Suppressor macrophage treated with lipopolysaccharide for 4 hours (primary cell): ENCODE measurements at regions not wholly inside any gene's neighbourhood (a gene's known extent, or its start where the extent isn't known, plus 50 kb on each side); places are given as distances from the start of the nearest gene placed in this dataset.

Experiments used
- DNase-seq: peaks from one replicate; pipeline ENCODE4 v3.0.0-alpha.2; 2020

DNA sequence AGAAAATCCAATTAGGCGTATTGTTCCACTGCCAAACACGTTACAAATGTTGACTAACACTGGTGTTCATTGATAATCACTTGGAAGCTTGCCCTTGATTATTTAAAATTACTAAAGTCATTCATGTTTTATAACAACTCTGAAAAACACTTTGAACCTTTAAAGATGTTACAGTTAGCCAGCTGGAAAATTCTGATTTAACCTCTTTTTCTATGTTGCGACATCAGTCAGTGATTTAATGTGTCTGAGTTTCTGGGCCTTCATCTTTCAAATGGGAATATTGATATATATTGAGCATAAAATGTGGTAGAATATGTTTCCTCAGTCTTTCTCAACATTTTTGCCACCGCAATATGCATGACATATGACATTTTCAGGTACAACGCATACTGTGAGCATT lies 274.1 kb upstream of the TENM3 start:
- no peak for DNase-seq

DNA sequence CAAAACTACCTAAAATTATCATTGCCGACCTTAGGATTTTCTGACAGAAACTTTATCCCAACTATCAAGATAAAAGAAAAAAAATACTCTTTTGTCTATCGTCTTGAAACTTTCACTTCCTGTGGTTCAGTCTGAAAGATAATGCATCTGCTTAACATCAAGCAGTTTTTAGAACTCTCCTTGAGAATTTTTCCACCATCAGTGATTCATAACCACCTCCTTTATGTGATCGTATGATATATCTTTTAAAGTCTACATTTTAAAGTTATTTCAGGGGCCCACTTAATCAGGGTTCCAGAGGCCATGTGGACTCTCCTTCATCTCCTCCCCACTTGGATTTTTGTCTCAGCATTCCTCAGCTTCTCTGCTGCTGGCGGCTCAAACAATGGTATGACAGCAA lies 272.8 kb upstream of the TENM3 start:
- DNase-seq, result no peak

DNA sequence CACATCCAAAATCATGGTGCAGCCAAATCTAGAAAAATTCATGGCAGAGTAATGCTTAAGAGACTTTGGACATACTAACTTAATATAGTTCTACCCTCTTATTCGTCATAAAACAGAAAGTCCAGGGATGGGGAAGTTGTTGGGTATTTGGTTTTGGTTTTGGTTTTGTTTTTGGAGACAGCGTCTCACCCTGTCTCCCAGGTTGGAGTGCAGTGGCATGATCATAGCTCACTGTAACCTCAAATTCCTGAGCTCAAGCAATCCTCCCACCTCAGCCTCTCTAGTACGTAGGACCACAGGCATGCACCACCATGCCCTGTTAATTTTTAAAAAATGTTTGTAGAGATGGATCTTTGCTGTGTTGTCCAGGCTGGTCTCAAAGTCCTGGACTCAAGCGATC lies 271.8 kb upstream of the TENM3 start:
- DNase-seq, result peak; percentile 49

DNA sequence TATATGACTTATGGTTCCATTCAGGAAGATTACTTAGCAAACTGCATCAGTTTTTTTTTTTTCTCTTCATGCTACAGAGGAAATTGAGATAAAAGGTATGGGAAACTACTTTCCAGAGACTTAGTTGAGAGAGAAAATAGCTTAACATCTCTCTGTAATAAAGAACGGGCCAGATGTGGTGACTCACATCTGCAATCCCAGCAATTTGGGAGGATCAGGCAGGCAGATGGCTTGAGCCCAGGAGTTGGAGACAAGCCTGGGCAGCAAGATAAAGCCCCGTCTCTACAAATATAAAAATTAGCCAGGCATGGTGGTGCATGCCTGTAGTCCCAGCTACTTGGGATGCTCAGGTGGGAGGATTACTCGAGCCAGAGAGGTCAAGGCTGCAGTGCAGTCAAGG lies 271.2 kb upstream of the TENM3 start:
- no peak for DNase-seq

DNA sequence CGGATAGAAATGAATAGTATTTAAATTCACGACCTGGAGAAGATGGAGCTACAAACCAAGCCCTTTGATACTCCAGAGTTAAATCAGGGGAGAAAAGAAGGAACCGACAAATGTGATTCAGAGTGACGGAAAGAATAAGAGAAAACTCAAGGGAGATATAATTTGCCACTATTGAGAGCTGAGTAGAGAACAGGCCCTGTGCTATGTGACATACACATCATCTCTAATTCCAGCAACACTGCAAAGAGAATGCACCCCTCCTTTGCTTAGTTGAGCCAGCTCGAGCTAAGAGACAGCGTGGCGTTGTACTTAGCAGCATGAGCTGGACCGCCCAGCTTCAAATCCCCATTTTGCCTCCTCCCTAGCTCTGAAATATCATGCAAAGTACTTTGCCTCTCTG lies 266.4 kb upstream of the TENM3 start:
- no peak for DNase-seq

DNA sequence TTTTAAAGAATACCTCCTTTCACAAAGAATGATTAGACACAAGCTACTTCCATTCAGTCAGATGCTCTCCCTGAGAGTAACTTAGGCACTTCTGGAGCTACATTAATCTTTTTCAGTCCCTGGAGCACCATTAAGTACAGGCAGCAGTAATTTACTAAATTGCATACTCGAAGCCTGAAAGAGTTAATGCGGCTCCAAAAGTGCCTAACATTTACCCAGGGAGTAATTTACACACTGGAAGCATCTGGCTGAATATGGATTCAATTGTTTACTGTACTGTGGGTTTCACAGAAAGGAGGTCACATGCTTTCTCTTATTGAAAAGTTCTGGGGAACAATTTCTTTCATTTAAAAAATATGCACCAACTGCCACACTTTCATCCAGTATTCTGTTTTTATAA lies 260.8 kb upstream of the TENM3 start:
- no peak for DNase-seq

DNA sequence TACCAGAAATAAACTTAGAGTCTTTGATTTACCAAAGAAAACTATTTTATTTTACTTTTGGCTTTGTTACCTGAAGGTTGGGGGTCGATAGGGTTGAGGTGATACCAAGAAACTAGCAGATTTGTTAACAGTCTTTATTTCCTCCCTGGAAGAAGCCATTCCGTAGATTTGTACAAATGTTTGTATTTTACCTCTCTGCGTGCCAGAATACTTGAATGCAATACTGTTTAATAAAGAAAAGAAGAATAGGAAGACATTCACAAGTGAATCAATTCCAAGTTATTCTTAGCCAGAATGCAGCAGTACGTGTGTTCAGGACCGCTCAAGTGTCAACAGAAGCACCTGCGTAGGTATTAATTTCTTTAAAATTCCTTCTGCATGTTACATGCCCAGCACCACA lies 260.3 kb upstream of the TENM3 start:
- no peak for DNase-seq

DNA sequence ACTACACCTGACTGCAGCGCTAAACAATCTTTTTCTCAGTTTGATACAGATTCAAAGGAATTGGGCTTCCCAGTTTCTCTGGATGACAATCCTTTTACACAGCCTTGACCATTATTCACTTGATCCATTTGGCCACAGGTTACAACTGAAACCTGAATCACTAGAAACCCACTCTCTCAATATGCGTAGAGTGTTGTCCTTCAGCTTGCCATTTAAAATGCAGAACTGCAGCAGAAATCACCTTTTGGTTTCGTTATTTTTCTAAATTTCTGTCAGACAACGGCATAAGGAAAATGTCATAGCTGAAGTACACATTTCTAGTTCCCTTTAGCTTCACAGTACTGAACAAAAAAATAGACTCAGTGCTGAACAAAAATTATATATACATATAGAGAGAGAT lies 255.8 kb upstream of the TENM3 start:
- no peak for DNase-seq

DNA sequence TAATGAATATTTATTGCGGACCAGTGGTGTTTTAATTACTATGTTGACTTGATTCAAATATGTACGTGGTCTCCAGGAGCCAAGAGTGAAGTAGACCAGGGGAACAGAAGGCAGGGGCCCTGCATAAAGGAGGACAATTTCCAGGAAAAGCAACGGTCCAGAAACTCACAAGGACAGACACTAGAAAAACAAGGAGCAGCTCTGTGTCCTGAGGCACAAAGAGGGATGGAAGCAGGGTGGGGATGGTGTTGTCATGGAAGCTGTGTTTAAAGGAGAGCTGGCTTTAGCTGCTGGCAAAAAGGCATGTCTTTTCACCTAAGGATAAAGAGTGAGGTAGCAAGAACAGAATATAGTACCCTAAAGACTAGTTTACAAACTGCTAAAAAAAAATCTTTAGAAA lies 254.1 kb upstream of the TENM3 start:
- DNase-seq, result no peak

DNA sequence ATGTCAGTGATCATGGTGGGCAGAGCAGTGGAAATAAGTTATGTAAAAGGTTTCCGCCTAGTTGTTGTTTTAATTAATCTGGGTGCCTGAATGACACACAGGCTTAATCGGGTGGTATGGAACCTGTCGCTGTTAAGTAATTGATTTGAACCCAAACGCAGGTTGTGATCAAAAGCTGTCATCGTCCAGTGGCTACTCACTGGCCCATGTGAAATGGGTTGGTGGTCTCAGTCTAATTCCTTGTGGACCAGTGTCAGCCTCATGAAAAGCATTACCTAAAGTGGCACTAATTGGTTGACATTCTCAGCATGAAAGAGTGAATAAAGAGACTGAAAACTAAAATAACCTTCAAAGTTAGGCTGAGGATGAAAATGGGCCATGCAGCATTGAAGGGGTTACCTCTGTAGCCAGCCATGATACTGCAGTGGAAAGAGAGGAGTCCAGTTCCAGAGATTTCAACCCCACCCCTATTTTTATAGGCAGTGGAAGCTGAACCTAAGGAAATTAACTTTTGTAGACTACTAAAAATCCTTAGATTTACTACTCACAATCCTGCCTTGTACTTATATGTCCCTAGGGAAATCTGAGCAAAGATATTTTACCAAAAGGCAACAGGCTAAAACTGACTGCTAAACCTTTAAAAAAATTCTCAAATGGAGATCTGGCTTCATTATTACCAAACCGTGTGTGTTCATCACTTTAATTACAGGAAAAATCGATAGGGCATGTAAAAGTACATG lies 251.7 kb upstream of the TENM3 start:
- no peak for DNase-seq

DNA sequence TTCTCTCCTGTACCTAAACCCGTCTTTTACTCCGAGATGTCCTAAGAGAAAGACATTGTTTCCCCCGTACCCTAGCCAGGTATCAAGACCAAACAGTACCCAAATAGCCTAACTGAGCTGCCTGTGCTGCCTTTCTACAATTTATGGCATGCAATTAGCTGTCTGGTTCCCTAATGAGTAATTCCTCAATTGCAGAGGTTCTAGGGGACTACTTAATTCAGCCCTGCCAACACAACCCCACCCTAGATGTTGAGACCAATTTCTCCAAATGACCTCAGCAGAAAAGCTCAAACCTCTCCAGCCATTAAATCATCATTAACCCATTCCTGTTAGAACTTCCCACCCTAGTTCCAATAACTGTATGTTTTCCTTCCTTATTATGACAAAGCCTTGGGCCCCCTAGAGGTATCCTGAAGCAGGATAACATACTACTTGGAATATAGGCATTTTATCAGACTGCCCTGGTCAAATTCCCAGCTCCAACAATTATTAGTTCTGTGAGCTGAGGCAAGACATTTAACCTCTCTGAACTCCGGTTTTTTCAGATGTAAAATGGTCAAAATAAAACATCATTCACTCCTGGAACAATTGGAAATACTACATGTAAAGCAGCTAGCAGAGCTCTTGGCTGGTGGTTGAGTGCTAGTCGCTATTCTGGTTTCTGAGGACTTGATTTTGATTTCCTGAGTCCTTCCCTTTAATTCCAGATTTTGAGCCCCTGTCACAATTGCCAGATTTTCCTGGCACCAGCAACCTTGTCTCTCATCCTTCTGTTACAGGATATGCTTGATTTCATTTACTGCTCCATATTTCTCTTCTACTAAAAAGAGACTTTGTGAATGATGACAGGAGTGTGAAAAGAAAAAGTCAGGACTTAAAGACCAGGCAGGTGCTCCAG lies 244.6 kb upstream of the TENM3 start:
- no peak for DNase-seq

DNA sequence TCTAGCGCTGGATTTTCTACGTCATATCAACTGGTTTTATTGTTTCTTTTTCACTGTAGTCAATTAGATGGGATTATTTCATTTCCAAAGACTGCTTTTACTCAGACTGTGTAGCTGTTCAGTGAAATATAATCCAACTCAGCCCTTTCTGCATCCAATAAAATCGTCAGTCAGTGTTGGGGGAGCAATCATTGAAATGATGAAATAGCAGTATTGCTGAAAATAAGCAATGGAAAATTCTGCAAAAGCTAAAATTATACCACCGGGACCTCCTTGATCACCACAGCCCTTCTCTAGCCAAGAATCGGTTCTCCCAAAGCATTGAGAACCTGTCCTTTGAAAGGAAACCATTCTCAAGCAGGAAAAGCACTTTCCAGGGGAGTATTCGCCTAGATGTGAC lies 243.1 kb upstream of the TENM3 start:
- no peak for DNase-seq

DNA sequence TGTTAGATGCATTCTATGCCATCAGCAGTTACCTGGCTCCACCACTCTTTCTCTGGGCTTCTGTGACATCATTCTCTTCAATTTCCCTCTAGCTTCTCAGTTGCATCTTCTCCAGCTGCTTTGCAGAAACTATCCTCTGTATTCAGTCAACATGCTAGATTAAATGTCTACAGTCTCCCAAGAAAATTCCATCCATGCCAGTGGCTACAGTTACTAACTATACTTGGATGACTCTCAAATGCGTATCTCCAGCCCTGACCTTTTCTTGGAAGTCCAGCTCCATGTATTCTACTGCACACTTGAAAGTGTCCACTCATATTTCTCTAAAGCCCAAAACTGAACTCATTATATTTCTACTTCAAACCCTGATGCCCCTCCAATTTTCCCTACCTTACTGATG lies 232.3 kb upstream of the TENM3 start:
- DNase-seq, result no peak

DNA sequence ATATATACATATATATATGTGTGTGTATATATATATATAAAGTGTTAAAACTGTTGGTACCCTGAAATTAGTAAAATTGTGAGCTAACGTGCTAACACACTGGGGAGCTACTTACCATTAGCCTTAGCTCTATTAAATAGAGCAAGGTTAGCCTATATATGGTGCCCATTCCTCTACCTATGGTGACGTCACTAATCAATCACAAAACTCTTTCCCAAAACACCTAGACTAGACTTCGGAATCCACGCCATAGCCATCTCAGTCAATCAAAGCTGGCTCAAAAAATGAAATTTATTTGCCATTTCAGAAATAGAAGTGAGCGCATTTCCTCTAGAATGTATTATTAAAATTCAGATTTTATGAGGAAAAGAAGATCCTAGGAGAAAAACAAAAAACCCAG lies 229.0 kb upstream of the TENM3 start:
- no peak for DNase-seq

DNA sequence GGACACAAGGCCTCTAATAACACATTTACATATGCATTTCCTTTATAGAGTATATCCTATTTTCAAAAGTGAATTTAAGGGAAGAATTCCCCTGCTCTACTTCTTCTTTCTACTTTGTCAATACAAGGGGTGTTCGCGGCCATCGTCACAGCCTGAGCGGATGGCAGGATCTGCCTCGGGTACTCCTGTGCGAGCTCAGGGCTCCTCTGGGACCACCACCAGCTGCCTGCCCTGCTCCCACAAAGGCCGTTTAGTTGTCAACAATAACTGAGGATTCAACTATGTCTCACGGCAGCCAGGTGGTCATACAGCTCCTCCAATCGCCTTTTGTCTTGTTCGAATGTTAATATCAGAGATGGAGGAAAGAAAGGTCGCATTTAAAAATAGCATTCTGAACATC lies 228.2 kb upstream of the TENM3 start:
- DNase-seq, result no peak

DNA sequence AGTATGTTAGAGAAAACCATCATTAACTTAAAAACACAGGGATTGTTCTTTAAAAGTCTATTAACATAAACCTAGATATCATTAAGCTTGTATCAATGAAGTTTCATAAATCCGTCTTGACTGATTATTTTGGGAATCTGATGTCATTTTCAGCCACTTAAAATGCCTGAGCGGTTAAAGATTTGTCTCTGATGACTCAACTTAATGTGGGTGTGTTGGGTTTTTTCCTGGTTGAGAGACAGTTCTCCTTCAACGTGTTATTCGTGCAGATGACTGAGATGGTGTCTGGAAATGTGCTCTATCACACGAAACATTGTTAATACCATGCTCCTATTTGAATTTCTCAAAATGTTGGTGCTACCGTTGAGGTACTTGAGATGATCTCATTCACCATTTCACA lies 227.3 kb upstream of the TENM3 start:
- DNase-seq, result no peak

DNA sequence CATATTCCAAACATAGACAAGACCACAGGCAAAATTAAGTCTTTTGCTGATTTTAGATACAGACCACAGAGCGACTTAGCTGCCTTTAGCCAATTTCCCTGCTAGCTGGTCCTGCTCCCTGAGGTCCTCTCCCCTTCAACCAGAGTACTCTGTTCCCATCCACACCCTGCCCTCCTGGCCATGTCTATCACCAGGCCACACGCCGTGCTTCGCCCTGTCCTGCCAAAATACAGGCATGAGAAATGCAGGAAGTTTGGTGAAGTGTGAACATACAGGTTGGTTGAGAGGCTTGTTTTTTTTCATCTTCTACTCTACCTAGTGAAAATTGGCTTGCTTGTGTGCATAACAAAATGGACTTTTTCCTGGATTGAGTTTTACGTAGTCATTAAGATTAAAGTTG lies 226.2 kb upstream of the TENM3 start:
- no peak for DNase-seq

DNA sequence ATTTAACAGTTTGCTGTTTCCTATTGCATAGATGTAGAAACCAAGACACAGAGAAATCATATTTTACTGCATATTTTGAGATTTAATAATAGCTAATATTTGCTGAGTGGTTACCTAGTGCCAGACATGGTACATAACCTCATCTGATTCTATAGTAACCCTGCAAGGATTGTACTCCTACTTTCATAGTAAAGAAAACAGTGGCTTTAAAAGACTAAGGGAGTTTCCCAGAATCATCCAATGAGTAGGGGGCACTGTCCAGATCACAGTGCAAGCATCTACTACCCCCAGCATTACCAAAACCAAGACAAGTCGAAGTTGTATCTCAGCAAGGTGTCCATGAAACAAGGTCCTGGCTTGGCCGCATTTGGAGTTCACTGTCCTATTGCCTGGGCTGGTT lies 224.5 kb upstream of the TENM3 start:
- DNase-seq, result no peak

DNA sequence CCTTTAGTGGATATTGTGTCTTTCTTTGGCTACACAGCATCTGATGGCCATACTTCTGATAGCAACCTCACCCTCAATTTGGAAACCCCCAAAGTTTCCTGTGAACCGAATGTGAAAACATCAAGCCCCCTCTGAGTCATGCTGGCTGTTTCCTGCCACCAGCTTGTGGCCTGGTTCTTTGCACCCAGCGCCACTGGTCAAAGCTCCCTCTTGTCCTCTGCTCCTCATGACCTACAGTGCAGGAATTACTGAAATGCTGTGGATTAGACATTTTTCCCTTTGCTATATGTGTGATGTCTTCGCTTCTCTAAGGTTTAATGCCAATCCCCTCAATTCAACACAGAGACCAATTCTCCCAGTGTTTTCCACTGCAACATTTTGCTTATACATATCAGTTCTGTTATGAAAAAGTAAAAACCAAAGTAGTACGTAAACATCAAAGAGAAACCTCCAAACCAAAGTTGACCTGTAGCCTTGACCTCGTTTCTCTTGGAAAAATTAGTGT lies 224.0 kb upstream of the TENM3 start:
- no peak for DNase-seq

DNA sequence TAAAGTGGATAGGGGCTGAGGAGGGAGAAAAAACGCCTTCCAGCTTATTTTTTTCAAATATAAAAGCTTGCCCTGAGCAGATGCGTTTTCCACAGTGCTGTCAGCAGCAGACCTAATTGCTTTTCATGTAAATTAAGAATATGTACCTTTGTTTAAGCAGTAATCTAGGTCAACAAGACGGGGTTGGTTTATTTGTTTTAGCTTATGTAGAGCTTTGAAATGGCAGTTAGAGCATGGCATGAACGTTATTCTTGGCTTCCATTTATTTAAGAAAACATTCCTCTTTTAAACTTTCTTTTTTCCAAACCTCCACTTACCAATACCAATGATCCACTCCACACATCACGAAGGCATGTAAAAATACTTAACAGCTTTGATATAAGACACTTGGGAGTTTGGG lies 220.3 kb upstream of the TENM3 start:
- DNase-seq, result no peak

DNA sequence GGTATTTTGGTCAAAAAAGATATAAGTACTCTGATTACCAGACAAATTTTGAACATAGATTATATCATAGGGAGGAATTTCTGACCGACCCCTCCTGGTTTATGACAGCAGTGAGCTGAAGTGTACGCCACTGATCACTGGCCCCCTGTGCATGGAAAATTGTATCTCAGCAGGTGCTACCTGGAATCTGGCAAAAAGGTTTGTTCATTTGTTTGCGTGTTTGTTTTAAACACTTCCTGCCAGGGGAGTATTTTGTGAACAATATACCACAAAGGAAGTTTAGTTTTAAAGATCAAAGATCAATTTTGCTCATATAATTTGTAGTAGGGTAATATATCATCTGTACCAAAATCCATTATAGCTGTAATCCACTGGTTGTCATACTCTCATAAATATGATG lies 219.7 kb upstream of the TENM3 start:
- no peak for DNase-seq

DNA sequence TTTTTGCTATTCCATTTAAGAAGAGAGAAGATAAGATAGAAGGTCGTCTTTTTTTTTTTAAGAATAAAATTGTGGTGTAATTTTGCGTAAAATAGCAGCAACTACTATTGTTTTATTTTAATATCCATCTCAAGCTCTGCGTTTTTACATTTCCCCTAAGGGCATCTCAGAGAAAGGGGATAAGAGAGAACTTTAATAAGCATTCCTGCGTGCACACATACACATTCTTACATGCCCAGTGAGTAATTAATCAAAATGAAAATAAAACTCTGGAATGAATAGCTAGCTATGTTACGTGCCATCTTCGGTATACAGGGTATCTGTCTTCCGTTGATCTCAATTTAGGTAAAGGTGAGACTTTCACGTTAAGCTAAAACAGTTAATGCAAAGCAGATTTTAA lies 200.3 kb upstream of the TENM3 start:
- no peak for DNase-seq

DNA sequence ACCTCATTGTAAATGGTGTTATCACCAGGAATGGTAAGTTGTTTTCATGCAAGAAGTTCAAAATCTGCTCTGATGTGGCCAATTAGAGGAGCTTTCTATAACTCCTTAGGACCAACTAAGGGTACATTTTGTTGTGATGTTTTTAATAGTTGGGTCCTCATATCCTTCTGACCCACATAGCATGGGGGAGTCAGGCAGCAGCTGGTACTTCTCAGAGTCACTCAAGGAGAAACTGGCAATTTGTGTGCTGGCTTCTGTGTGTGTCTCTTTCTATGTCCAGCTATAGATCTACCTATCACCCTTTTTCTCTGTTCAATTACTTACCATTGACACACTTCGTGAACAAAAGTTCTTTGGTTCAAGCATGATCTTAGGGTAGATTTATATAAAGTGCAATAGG lies 194.3 kb upstream of the TENM3 start:
- no peak for DNase-seq

DNA sequence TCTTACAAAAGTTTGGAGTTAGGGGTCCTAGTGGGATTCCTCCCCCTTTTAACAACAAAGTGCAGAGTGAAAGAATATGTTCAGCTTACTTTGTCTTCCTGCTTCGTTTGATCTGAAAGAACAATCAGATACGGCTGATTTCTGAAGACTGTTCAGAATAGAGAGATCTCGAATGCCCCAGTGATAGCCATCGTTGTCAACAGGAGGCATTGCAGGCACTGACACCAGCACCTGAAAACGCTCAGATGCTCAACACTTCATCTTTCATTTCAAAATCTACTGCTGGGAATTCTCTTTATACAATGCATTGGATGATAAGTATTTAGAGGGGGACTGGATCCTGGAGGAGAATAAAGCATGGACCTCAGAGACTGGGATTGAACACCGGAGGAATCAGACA lies 186.3 kb upstream of the TENM3 start:
- DNase-seq, result no peak

DNA sequence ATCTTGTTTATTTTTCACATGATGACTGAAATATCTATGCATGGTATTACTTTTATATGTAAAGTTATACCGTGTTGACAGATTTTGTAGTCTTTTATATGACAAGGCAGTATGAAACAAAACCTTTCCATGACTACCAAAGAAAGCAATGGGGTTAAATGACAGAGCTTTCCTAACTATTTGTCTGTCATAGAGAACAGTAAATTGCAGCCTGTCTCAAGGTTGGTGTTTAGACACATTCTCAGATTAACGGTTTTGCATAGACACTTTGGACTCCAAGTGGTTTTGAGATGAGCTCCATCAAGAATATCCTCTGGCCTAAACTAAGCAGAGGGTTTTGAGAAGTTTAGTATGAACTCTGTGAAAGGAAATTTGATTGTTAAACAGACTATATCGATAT lies 180.7 kb upstream of the TENM3 start:
- no peak for DNase-seq
